ENCODE measurements at regions not wholly inside any gene's neighbourhood (a gene's known extent, or its start where the extent isn't known, plus 50 kb on each side); places are given as distances from the start of the nearest gene placed in this dataset.

DNA sequence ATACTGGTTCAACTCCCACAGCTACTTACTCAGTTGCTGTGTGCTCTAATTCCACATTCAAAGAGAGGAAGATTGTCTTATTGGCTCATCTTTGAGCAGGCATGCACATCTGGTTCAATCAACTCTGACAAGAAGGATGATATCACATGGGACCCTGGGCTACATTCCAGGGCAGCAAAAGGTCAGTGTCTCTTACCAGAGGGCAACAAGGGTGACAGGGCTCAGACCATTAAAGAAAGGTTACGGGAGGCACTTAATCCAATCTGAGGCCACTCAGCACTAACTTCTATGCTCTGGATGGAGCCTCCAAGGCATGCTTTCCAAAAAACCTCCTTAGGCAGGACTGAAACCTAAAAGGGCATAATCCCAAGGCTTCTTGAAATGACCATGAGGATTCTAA lies 549.4 kb upstream of the API5 start:
- DNase-seq, result no peak
- H2BK5ac ChIP-seq (ENCODE audit: low read depth, low read length, poor library complexity), result no peak overlapping the region
- no peaks in the 10 kb centered on the region for H3K36me3 ChIP-seq (ENCODE audit: control insufficient read depth in 1 of 2, insufficient read depth in 2 of 2, low read length in 2 of 2)
- H2BK12ac ChIP-seq (ENCODE audit: low read length), result no peak overlapping the region
- H2AK5ac ChIP-seq (ENCODE audit: low read length), result no peak overlapping the region
- H3K4me1 ChIP-seq (ENCODE audit: control insufficient read depth in 1 of 2, insufficient read depth in 2 of 2, low read length in 2 of 2), result no peaks in the 10 kb centered on the region
- no peak overlapping the region for H2BK120ac ChIP-seq (ENCODE audit: insufficient read depth, low read length, poor library complexity)
- H3K9me3 ChIP-seq (ENCODE audit: insufficient read depth, low read depth, low read length), result no peaks in the 10 kb centered on the region
- H3K4me3 ChIP-seq (ENCODE audit: low read depth, low read length), result no peak overlapping the region
- H3K9ac ChIP-seq (ENCODE audit: low read length), result no peak overlapping the region
- H4K91ac ChIP-seq (ENCODE audit: low read depth, low read length), result no peak overlapping the region
- no peak overlapping the region for H4K8ac ChIP-seq (ENCODE audit: low read depth, low read length)
- no peak overlapping the region for H3K27ac ChIP-seq (ENCODE audit: low read depth, low read length)
- no peaks in the 10 kb centered on the region for H3K27me3 ChIP-seq (ENCODE audit: insufficient read depth, low read length)
- H3K4ac ChIP-seq (ENCODE audit: low read depth, low read length), result no peak overlapping the region
- no peak overlapping the region for H4K12ac ChIP-seq (ENCODE audit: low read depth, low read length)
- no peak overlapping the region for H3K4me2 ChIP-seq (ENCODE audit: low read length)
- H3K14ac ChIP-seq (ENCODE audit: low read length), result no peak overlapping the region
- no peak overlapping the region for H3K18ac ChIP-seq (ENCODE audit: low read length)
- no CpG with 5 or more reads among the region's 1 CpG for WGBS (ENCODE audit: extremely low coverage, insufficient coverage, insufficient read length)
- H2AFZ ChIP-seq (ENCODE audit: insufficient read depth, low read length, poor library complexity), result no peak overlapping the region
- H3K23ac ChIP-seq (ENCODE audit: low read length), result no peak overlapping the region
- H3K79me1 ChIP-seq (ENCODE audit: low read length), result no peaks in the 10 kb centered on the region
- no peaks in the 10 kb centered on the region for H3K79me2 ChIP-seq (ENCODE audit: control insufficient read depth, insufficient read depth, low read length, poor library complexity)

DNA sequence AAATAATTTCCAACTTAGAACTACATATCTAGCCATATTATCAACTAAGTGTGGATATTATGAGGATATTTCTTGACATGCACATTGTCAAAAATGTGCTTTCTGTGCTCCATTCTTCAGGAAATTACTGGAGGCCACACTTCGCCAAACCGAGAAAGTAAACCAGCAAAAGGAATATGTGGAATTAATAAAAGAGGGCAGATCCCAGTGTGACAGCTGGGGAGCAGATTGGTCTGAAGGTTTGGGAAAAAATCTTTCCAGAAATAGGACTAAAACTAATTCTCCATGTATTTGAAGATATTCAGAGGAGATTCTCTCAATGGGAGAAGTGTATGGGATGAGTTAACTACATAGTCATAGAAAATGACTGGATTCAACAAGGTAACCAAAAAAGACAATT lies 546.9 kb upstream of the API5 start:
- H2BK5ac ChIP-seq (ENCODE audit: low read depth, low read length, poor library complexity), result no peak overlapping the region
- H3K27me3 ChIP-seq (ENCODE audit: insufficient read depth, low read length), result no peaks in the 10 kb centered on the region
- no peak overlapping the region for H3K27ac ChIP-seq (ENCODE audit: low read depth, low read length)
- no peak overlapping the region for H4K8ac ChIP-seq (ENCODE audit: low read depth, low read length)
- DNase-seq, result no peak
- no peaks in the 10 kb centered on the region for H3K36me3 ChIP-seq (ENCODE audit: control insufficient read depth in 1 of 2, insufficient read depth in 2 of 2, low read length in 2 of 2)
- H3K23ac ChIP-seq (ENCODE audit: low read length), result no peak overlapping the region
- H3K9ac ChIP-seq (ENCODE audit: low read length), result no peak overlapping the region
- no peak overlapping the region for H3K18ac ChIP-seq (ENCODE audit: low read length)
- no peak overlapping the region for H3K4me2 ChIP-seq (ENCODE audit: low read length)
- H4K91ac ChIP-seq (ENCODE audit: low read depth, low read length), result no peak overlapping the region
- no peak overlapping the region for H2AK5ac ChIP-seq (ENCODE audit: low read length)
- H3K4me1 ChIP-seq (ENCODE audit: control insufficient read depth in 1 of 2, insufficient read depth in 2 of 2, low read length in 2 of 2), result no peaks in the 10 kb centered on the region
- no peak overlapping the region for H4K12ac ChIP-seq (ENCODE audit: low read depth, low read length)
- H3K79me2 ChIP-seq (ENCODE audit: control insufficient read depth, insufficient read depth, low read length, poor library complexity), result no peaks in the 10 kb centered on the region
- no peak overlapping the region for H2BK12ac ChIP-seq (ENCODE audit: low read length)
- H3K4me3 ChIP-seq (ENCODE audit: low read depth, low read length), result no peak overlapping the region
- no peaks in the 10 kb centered on the region for H3K79me1 ChIP-seq (ENCODE audit: low read length)
- WGBS (ENCODE audit: extremely low coverage, insufficient coverage, insufficient read length), result no CpG with 5 or more reads among the region's 2 CpGs
- H2AFZ ChIP-seq (ENCODE audit: insufficient read depth, low read length, poor library complexity), result no peak overlapping the region
- no peaks in the 10 kb centered on the region for H3K9me3 ChIP-seq (ENCODE audit: insufficient read depth, low read depth, low read length)
- H3K4ac ChIP-seq (ENCODE audit: low read depth, low read length), result no peak overlapping the region
- no peak overlapping the region for H3K14ac ChIP-seq (ENCODE audit: low read length)
- H2BK120ac ChIP-seq (ENCODE audit: insufficient read depth, low read length, poor library complexity), result no peak overlapping the region

GRCh38 chr11:42768576-42768975 lies 543.2 kb upstream of the API5 start:
- Histone ChIP-seq H3K36me3 (ENCODE audit: control insufficient read depth in 1 of 2, insufficient read depth in 2 of 2, low read length in 2 of 2) (no peaks in the 10 kb centered on the region), H3K18ac (ENCODE audit: low read length) (no peak overlapping the region), H4K12ac (ENCODE audit: low read depth, low read length) (no peak overlapping the region), H3K27ac (ENCODE audit: low read depth, low read length) (no peak overlapping the region), H3K27me3 (ENCODE audit: insufficient read depth, low read length) (no peaks in the 10 kb centered on the region), H3K4me3 (ENCODE audit: low read depth, low read length) (no peak overlapping the region), H4K8ac (ENCODE audit: low read depth, low read length) (no peak overlapping the region), H3K4me1 (ENCODE audit: control insufficient read depth in 1 of 2, insufficient read depth in 2 of 2, low read length in 2 of 2) (no peaks in the 10 kb centered on the region), H3K9ac (ENCODE audit: low read length) (no peak overlapping the region), H3K4me2 (ENCODE audit: low read length) (no peak overlapping the region), H3K79me1 (ENCODE audit: low read length) (no peaks in the 10 kb centered on the region), H4K91ac (ENCODE audit: low read depth, low read length) (no peak overlapping the region), H2AK5ac (ENCODE audit: low read length) (no peak overlapping the region), H2BK12ac (ENCODE audit: low read length) (no peak overlapping the region), H2BK5ac (ENCODE audit: low read depth, low read length, poor library complexity) (no peak overlapping the region), H3K4ac (ENCODE audit: low read depth, low read length) (no peak overlapping the region), H3K9me3 (ENCODE audit: insufficient read depth, low read depth, low read length) (no peaks in the 10 kb centered on the region), H3K14ac (ENCODE audit: low read length) (no peak overlapping the region), H3K79me2 (ENCODE audit: control insufficient read depth, insufficient read depth, low read length, poor library complexity) (no peaks in the 10 kb centered on the region), H3K23ac (ENCODE audit: low read length) (no peak overlapping the region), H2AFZ (ENCODE audit: insufficient read depth, low read length, poor library complexity) (no peak overlapping the region), H2BK120ac (ENCODE audit: insufficient read depth, low read length, poor library complexity) (no peak overlapping the region)
- no peak for DNase-seq
- no CpG with 5 or more reads among the region's 2 CpGs for WGBS (ENCODE audit: extremely low coverage, insufficient coverage, insufficient read length)

DNA sequence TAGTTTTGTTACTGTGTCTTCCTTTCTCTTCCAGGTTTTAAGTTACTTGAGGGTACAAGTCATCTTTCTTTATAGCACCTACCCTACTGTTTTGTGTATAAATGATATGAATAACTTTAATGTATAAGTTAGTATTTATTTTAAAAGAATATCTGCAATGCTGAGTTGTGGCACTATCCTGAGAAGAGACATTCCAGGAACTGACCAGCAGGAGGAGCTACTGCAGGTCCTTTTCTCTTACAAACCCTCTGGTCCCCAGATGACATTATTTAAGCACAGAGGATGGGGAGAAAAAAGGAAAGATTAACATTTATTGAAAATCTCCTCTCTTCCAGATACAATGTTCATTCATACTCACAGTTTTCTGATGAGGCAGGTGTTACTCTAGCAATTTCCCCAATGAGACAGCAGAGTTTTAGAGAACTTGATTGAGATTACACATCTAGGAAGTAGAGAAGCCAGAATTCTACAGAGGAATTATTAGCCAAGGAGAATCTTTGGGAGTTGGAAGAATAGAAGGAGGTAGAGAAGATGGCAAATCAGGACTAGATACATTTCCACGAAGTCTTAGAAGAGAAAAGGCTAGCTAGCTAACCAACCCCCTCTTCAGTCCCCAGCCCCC lies 541.2 kb upstream of the API5 start:
- no peak overlapping the region for H2AFZ ChIP-seq (ENCODE audit: insufficient read depth, low read length, poor library complexity)
- no peak overlapping the region for H2BK5ac ChIP-seq (ENCODE audit: low read depth, low read length, poor library complexity)
- H4K8ac ChIP-seq (ENCODE audit: low read depth, low read length), result no peak overlapping the region
- no peak overlapping the region for H2AK5ac ChIP-seq (ENCODE audit: low read length)
- H3K4ac ChIP-seq (ENCODE audit: low read depth, low read length), result no peak overlapping the region
- H2BK120ac ChIP-seq (ENCODE audit: insufficient read depth, low read length, poor library complexity), result no peak overlapping the region
- no CpG with 5 or more reads among the region's 1 CpG for WGBS (ENCODE audit: extremely low coverage, insufficient coverage, insufficient read length)
- no peak overlapping the region for H3K23ac ChIP-seq (ENCODE audit: low read length)
- H3K18ac ChIP-seq (ENCODE audit: low read length), result no peak overlapping the region
- no peak overlapping the region for H3K14ac ChIP-seq (ENCODE audit: low read length)
- H2BK12ac ChIP-seq (ENCODE audit: low read length), result no peak overlapping the region
- H4K91ac ChIP-seq (ENCODE audit: low read depth, low read length), result no peak overlapping the region
- H3K9me3 ChIP-seq (ENCODE audit: insufficient read depth, low read depth, low read length), result no peaks in the 10 kb centered on the region
- no peak overlapping the region for H4K12ac ChIP-seq (ENCODE audit: low read depth, low read length)
- H3K79me1 ChIP-seq (ENCODE audit: low read length), result no peaks in the 10 kb centered on the region
- H3K79me2 ChIP-seq (ENCODE audit: control insufficient read depth, insufficient read depth, low read length, poor library complexity), result no peaks in the 10 kb centered on the region
- H3K4me2 ChIP-seq (ENCODE audit: low read length), result no peak overlapping the region
- H3K4me1 ChIP-seq (ENCODE audit: control insufficient read depth in 1 of 2, insufficient read depth in 2 of 2, low read length in 2 of 2), result no peaks in the 10 kb centered on the region
- no peak overlapping the region for H3K4me3 ChIP-seq (ENCODE audit: low read depth, low read length)
- peak; percentile 25 to 68 for DNase-seq
- no peak overlapping the region for H3K9ac ChIP-seq (ENCODE audit: low read length)
- H3K27ac ChIP-seq (ENCODE audit: low read depth, low read length), result no peak overlapping the region
- no peaks in the 10 kb centered on the region for H3K36me3 ChIP-seq (ENCODE audit: control insufficient read depth in 1 of 2, insufficient read depth in 2 of 2, low read length in 2 of 2)
- no peaks in the 10 kb centered on the region for H3K27me3 ChIP-seq (ENCODE audit: insufficient read depth, low read length)
